ENCODE measurements at regions not wholly inside any gene's neighbourhood (a gene's known extent, or its start where the extent isn't known, plus 50 kb on each side); places are given as distances from the start of the nearest gene placed in this dataset.
A peak's percentile ranks its signal among the peaks of the same experiment; 100 is the strongest.

DNA sequence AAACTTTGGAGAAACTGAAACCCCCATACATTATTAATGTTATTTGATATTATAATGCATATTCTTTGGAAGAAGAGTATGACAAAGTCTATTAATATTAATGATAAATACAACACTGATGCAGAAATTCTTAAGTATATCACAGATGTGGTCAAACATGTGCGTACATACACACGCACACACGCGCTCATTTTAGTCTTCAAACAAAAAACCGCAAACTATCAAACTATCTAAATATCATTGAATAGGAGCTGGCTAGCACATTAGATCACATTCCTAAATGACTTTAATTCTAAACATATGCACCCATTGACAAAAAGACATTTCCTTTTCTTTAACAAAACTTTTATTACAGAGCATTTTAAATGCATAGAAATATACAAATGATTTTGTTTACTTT lies 872.7 kb downstream of the SLC16A7 start:
- ATAC-seq (ENCODE audit: low read depth in 2 of 2): no peak
- no peak for DNase-seq
- no peaks in the 10 kb centered on the region for H3K36me3 Mint-ChIP-seq
- no peaks in the 10 kb centered on the region for H3K27me3 Mint-ChIP-seq
- no peaks in the 10 kb centered on the region for H3K9me3 ChIP-seq (ENCODE audit: control insufficient read depth in 2 of 2, low read length in 2 of 2)
- no peaks in the 10 kb centered on the region for H3K4me1 Mint-ChIP-seq
- no peak overlapping the region for H3K27ac ChIP-seq (ENCODE audit: insufficient read depth, low read length, poor library complexity, severe bottlenecking)
- H3K27ac Mint-ChIP-seq: no peak overlapping the region
- no peaks in the 10 kb centered on the region for H3K27me3 ChIP-seq (ENCODE audit: control insufficient read depth, insufficient read depth, low read length)
- no peaks in the 10 kb centered on the region for H3K4me1 ChIP-seq (ENCODE audit: control insufficient read depth, insufficient read depth, low read length, poor library complexity, severe bottlenecking)
- H3K36me3 ChIP-seq (ENCODE audit: control insufficient read depth, insufficient read depth, low read length): no peaks in the 10 kb centered on the region
- H3K9me3 Mint-ChIP-seq: peaks cover 0 to 6% (median 0%) of the 10 kb centered on the region in 7 donors
- H3K4me3 Mint-ChIP-seq: no peak overlapping the region
- H3K4me3 ChIP-seq (ENCODE audit: low read depth, low read length): no peak overlapping the region

DNA sequence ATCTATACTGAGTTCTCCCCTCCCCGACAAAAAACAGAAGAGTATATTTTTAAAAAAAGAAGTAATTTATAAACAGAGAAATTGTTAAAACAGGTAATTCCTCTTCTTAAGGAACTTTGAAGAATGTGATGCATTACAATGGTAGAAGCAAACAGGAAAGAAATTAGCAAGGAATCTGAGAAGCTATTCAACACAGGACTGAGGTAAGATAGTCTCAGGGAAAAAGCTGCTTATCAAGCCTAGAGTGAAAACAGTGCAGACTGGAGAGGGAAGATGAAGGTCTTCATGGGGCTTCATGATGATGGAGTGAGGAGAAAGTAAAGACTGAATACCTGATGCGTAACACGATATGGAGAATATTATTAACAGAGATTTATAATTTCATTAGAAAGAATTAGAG lies 880.0 kb downstream of the SLC16A7 start:
- ATAC-seq (ENCODE audit: low read depth in 2 of 2): no peak
- no peak for DNase-seq
- no peaks in the 10 kb centered on the region for H3K9me3 ChIP-seq (ENCODE audit: control insufficient read depth in 2 of 2, low read length in 2 of 2)

DNA sequence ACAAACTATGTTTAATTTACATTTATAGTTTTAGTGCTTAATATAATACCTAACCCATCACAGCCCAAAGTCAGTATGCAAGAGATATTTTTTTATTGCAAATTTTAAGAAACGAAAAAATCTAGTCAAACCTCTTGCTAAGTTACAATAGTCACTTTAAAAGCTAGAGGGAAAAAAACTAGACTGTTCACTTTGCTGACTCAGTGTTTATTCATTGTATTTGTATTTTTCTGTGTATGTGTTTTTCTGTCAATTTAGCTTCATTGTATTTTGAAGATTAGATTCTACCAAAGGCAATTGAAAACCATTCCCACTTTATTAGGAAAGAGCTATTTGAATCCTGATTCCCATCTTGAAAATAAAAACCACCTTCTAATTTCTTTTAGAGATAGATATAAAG lies 891.5 kb downstream of the SLC16A7 start:
- Histone ChIP-seq H3K27ac (ENCODE audit: insufficient read depth, low read length, poor library complexity, severe bottlenecking) (no peak overlapping the region), H3K4me1 (ENCODE audit: control insufficient read depth, insufficient read depth, low read length, poor library complexity, severe bottlenecking) (no peaks in the 10 kb centered on the region), H3K27me3 (ENCODE audit: control insufficient read depth, insufficient read depth, low read length) (no peaks in the 10 kb centered on the region), H3K36me3 (ENCODE audit: control insufficient read depth, insufficient read depth, low read length) (no peaks in the 10 kb centered on the region), H3K4me3 (ENCODE audit: low read depth, low read length) (no peak overlapping the region), H3K9me3 (ENCODE audit: control insufficient read depth in 2 of 2, low read length in 2 of 2) (no peaks in the 10 kb centered on the region)
- no peak for ATAC-seq (ENCODE audit: low read depth in 2 of 2)
- DNase-seq: no peak
- peaks cover 0 to 4% (median 0%) of the 10 kb centered on the region in 7 donors for H3K9me3 Mint-ChIP-seq
- H3K4me3 Mint-ChIP-seq: no peak overlapping the region
- H3K36me3 Mint-ChIP-seq: no peaks in the 10 kb centered on the region
- no peaks in the 10 kb centered on the region for H3K4me1 Mint-ChIP-seq
- no peak overlapping the region for H3K27ac Mint-ChIP-seq
- H3K27me3 Mint-ChIP-seq: no peaks in the 10 kb centered on the region

More for the DNA sequence above, 880.0 kb downstream of the SLC16A7 start:
- H3K4me3 Mint-ChIP-seq: no peak overlapping the region
- no peaks in the 10 kb centered on the region for H3K36me3 Mint-ChIP-seq
- no peaks in the 10 kb centered on the region for H3K27me3 Mint-ChIP-seq
- H3K9me3 Mint-ChIP-seq: peaks cover 0 to 2% (median 0%) of the 10 kb centered on the region in 7 donors
- Histone ChIP-seq H3K4me3 (ENCODE audit: low read depth, low read length) (no peak overlapping the region), H3K36me3 (ENCODE audit: control insufficient read depth, insufficient read depth, low read length) (no peaks in the 10 kb centered on the region), H3K27ac (ENCODE audit: insufficient read depth, low read length, poor library complexity, severe bottlenecking) (no peak overlapping the region), H3K4me1 (ENCODE audit: control insufficient read depth, insufficient read depth, low read length, poor library complexity, severe bottlenecking) (no peaks in the 10 kb centered on the region), H3K27me3 (ENCODE audit: control insufficient read depth, insufficient read depth, low read length) (no peaks in the 10 kb centered on the region)
- no peaks in the 10 kb centered on the region for H3K4me1 Mint-ChIP-seq
- H3K27ac Mint-ChIP-seq: no peak overlapping the region

- Histone ChIP-seq H3K27ac (ENCODE audit: insufficient read depth, low read length, poor library complexity, severe bottlenecking) (no peak overlapping the region), H3K4me3 (ENCODE audit: low read depth, low read length) (no peak overlapping the region), H3K9me3 (ENCODE audit: control insufficient read depth in 2 of 2, low read length in 2 of 2) (no peaks in the 10 kb centered on the region), H3K36me3 (ENCODE audit: control insufficient read depth, insufficient read depth, low read length) (no peaks in the 10 kb centered on the region), H3K4me1 (ENCODE audit: control insufficient read depth, insufficient read depth, low read length, poor library complexity, severe bottlenecking) (no peaks in the 10 kb centered on the region), H3K27me3 (ENCODE audit: control insufficient read depth, insufficient read depth, low read length) (no peaks in the 10 kb centered on the region)
- ATAC-seq (ENCODE audit: low read depth in 2 of 2) (no peak), DNase-seq (no peak)
- Mint-ChIP-seq H3K4me3 (no peak overlapping the region), H3K36me3 (no peaks in the 10 kb centered on the region), H3K4me1 (no peaks in the 10 kb centered on the region), H3K9me3 (peaks cover 0 to 4% (median 2%) of the 10 kb centered on the region in 7 donors), H3K27ac (no peak overlapping the region), H3K27me3 (no peaks in the 10 kb centered on the region)
Measured at GRCh38 chr12:60489071-60489470, 893.2 kb downstream of the SLC16A7 start.

- H3K4me3 Mint-ChIP-seq: no peak overlapping the region
- H3K36me3 ChIP-seq (ENCODE audit: control insufficient read depth, insufficient read depth, low read length): no peaks in the 10 kb centered on the region
- no peaks in the 10 kb centered on the region for H3K27me3 Mint-ChIP-seq
- H3K36me3 Mint-ChIP-seq: no peaks in the 10 kb centered on the region
- DNase-seq (peak in 1 of 3 donors; percentile 0), ATAC-seq (ENCODE audit: low read depth in 2 of 2) (no peak)
- no peak overlapping the region for H3K27ac Mint-ChIP-seq
- no peaks in the 10 kb centered on the region for H3K4me1 Mint-ChIP-seq
- no peak overlapping the region for H3K4me3 ChIP-seq (ENCODE audit: low read depth, low read length)
- no peaks in the 10 kb centered on the region for H3K4me1 ChIP-seq (ENCODE audit: control insufficient read depth, insufficient read depth, low read length, poor library complexity, severe bottlenecking)
- no peak overlapping the region for H3K27ac ChIP-seq (ENCODE audit: insufficient read depth, low read length, poor library complexity, severe bottlenecking)
- H3K27me3 ChIP-seq (ENCODE audit: control insufficient read depth, insufficient read depth, low read length): no peaks in the 10 kb centered on the region
- no peaks in the 10 kb centered on the region for H3K9me3 ChIP-seq (ENCODE audit: control insufficient read depth in 2 of 2, low read length in 2 of 2)
- peaks cover 0 to 8% (median 1%) of the 10 kb centered on the region in 7 donors for H3K9me3 Mint-ChIP-seq
Measured at GRCh38 chr12:60494244-60494643, 898.4 kb downstream of the SLC16A7 start.

- Histone ChIP-seq H3K4me3 (ENCODE audit: low read depth, low read length) (no peak overlapping the region), H3K4me1 (ENCODE audit: control insufficient read depth, insufficient read depth, low read length, poor library complexity, severe bottlenecking) (no peaks in the 10 kb centered on the region), H3K27ac (ENCODE audit: insufficient read depth, low read length, poor library complexity, severe bottlenecking) (no peak overlapping the region), H3K9me3 (ENCODE audit: control insufficient read depth in 2 of 2, low read length in 2 of 2) (no peaks in the 10 kb centered on the region), H3K36me3 (ENCODE audit: control insufficient read depth, insufficient read depth, low read length) (no peaks in the 10 kb centered on the region), H3K27me3 (ENCODE audit: control insufficient read depth, insufficient read depth, low read length) (no peaks in the 10 kb centered on the region)
- H3K9me3 Mint-ChIP-seq: peaks cover 0 to 7% (median 1%) of the 10 kb centered on the region in 7 donors
- ATAC-seq (ENCODE audit: low read depth in 2 of 2) (no peak), DNase-seq (no peak)
- no peak overlapping the region for H3K27ac Mint-ChIP-seq
- no peaks in the 10 kb centered on the region for H3K36me3 Mint-ChIP-seq
- H3K27me3 Mint-ChIP-seq: no peaks in the 10 kb centered on the region
- no peak overlapping the region for H3K4me3 Mint-ChIP-seq
- H3K4me1 Mint-ChIP-seq: no peaks in the 10 kb centered on the region
Measured at GRCh38 chr12:60498656-60499055, 902.8 kb downstream of the SLC16A7 start.

DNA sequence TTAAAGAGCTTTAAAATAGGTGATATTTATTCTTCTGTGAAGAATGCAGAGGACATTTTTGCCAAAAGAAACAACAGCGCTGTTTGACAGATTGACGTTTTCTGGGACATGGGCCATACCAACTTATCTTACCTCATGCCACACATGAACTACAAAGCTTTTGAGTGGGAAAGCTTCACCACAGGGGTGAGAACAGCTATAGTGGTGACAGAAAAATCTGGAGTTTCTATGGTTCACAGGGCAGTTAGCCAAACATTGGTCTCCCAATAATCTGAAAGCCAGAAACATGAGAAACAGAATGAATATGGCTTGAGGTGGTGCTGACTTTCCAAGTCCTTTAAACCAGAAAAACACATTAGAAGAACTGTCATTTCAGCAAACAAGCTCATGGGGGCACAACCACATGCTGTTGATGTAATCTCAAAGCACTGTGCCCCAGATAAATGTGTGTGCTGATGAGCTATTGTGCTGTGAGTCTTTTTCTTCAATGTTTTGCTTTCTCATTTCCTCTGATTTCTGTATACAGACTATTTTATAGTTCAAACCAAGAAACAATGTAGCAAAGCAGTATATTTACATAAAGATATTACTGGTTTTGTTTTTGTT lies 905.4 kb downstream of the SLC16A7 start:
- Histone ChIP-seq H3K9me3 (ENCODE audit: control insufficient read depth in 2 of 2, low read length in 2 of 2) (no peaks in the 10 kb centered on the region), H3K4me1 (ENCODE audit: control insufficient read depth, insufficient read depth, low read length, poor library complexity, severe bottlenecking) (no peaks in the 10 kb centered on the region), H3K4me3 (ENCODE audit: low read depth, low read length) (no peak overlapping the region), H3K27me3 (ENCODE audit: control insufficient read depth, insufficient read depth, low read length) (no peaks in the 10 kb centered on the region), H3K36me3 (ENCODE audit: control insufficient read depth, insufficient read depth, low read length) (no peaks in the 10 kb centered on the region), H3K27ac (ENCODE audit: insufficient read depth, low read length, poor library complexity, severe bottlenecking) (no peak overlapping the region)
- ATAC-seq (ENCODE audit: low read depth in 2 of 2) (no peak), DNase-seq (no peak)
- no peaks in the 10 kb centered on the region for H3K36me3 Mint-ChIP-seq
- H3K27me3 Mint-ChIP-seq: no peaks in the 10 kb centered on the region
- no peak overlapping the region for H3K4me3 Mint-ChIP-seq
- H3K9me3 Mint-ChIP-seq: peaks cover 0 to 7% (median 2%) of the 10 kb centered on the region in 7 donors
- H3K4me1 Mint-ChIP-seq: no peaks in the 10 kb centered on the region
- H3K27ac Mint-ChIP-seq: no peak overlapping the region

DNA sequence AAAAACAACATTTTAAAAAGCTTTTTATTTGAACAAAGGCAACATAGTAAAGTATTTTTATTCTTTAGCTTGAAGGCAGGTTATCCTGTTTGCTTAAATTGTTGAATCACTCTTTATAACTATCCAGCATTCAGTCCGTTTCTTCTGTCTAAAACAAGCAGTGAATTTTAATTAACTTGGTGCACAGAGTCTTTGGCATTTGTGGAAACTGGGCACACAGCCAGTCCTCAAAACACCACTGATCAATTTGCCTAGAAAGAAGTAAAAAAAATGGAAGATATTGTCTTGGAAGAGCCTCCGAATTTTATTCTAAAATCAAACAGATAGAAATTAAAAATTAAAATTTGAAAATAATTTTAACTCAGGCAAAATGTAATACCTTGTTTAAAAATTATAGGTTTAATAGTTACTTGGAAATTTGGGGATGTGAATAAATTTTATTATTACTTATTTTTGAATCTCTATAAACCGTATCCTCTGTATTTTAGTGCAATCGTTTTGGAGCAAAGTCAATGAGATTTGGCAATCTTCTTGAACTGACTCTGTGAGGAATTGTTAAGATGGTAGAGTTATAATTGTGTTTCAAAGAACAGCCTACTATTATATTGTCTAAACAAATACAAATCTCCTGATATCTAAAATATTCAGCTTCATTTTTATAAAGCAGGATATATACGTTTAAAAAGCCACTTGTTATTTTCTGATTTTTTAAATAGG lies 927.0 kb downstream of the SLC16A7 start:
- H3K4me3 ChIP-seq (ENCODE audit: low read depth, low read length): no peak overlapping the region
- no peak overlapping the region for H3K4me3 Mint-ChIP-seq
- no peaks in the 10 kb centered on the region for H3K36me3 Mint-ChIP-seq
- H3K9me3 Mint-ChIP-seq: peaks cover 0 to 14% (median 3%) of the 10 kb centered on the region in 7 donors
- no peak overlapping the region for H3K27ac ChIP-seq (ENCODE audit: insufficient read depth, low read length, poor library complexity, severe bottlenecking)
- peaks cover 0 to 3% of the 10 kb centered on the region in 2 experiments for H3K9me3 ChIP-seq (ENCODE audit: control insufficient read depth in 2 of 2, low read length in 2 of 2)
- ATAC-seq (ENCODE audit: low read depth in 2 of 2): no peak
- no peaks in the 10 kb centered on the region for H3K27me3 Mint-ChIP-seq
- no peaks in the 10 kb centered on the region for H3K4me1 Mint-ChIP-seq
- no peaks in the 10 kb centered on the region for H3K4me1 ChIP-seq (ENCODE audit: control insufficient read depth, insufficient read depth, low read length, poor library complexity, severe bottlenecking)
- no peak for DNase-seq
- H3K27ac Mint-ChIP-seq: peak overlapping the region in 1 of 3 donors; percentile 32
- H3K27me3 ChIP-seq (ENCODE audit: control insufficient read depth, insufficient read depth, low read length): no peaks in the 10 kb centered on the region
- no peaks in the 10 kb centered on the region for H3K36me3 ChIP-seq (ENCODE audit: control insufficient read depth, insufficient read depth, low read length)
